Upper lobe of left lung (tissue), 4 donors: ENCODE measurements at regions not wholly inside any gene's neighbourhood (a gene's known extent, or its start where the extent isn't known, plus 50 kb on each side); places are given as distances from the start of the nearest gene placed in this dataset.

Experiments used
- CTCF ChIP-seq, 6 experiments: fragments of 450-650 bp in 4 of 6; fragments of 200-600 bp in 2 of 6; sonication (generic) in 2 of 6; IDR thresholded peaks; one replicate each; pipeline ENCODE4 v1.5.1; 2016 to 2019; ENCODE audit warnings: antibody characterized with exemption in 6 of 6
- POLR2A ChIP-seq, 4 donors: fragments of 450-650 bp; IDR thresholded peaks; one replicate each; pipeline ENCODE4 v1.5.1; 2016 to 2017; ENCODE audit warnings: antibody characterized with exemption in 4 of 4, mild to moderate bottlenecking in 2 of 4

- TF ChIP-seq CTCF (IDR thresholded peaks at IDR 0.05) (no peak), POLR2A (IDR thresholded peaks at IDR 0.05) (no peak)
Observed at GRCh38 chr4:156377036-156377710, 423.5 kb upstream of the CTSO start.
